H9 (cell line): ENCODE measurements at regions not wholly inside any gene's neighbourhood (a gene's known extent, or its start where the extent isn't known, plus 50 kb on each side); places are given as distances from the start of the nearest gene placed in this dataset.

Source experiments
- DNase-seq: peaks from one replicate; pipeline ENCODE4 v3.0.0-alpha.2; 2017
- H2AFZ ChIP-seq: one replicate; pipeline ENCODE4 v1.6.1; 2013; ENCODE audit warnings: mild to moderate bottlenecking, low read length, control low read depth, moderate library complexity
- H2AK5ac ChIP-seq: 2 replicates; pipeline ENCODE4 v1.6.1; 2013; ENCODE audit warnings: low read length, control low read depth, mixed read lengths; ENCODE audit not compliant: insufficient read length
- H2BK120ac ChIP-seq: one replicate; pipeline ENCODE4 v1.6.1; 2013; ENCODE audit warnings: low read depth, mild to moderate bottlenecking, low read length, control low read depth, inconsistent platforms; ENCODE audit not compliant: poor library complexity, severe bottlenecking
- H2BK12ac ChIP-seq: 2 replicates; pipeline ENCODE4 v1.6.1; 2013; ENCODE audit warnings: low read length, control low read depth, mixed read lengths, low read depth; ENCODE audit not compliant: insufficient read length
- H2BK15ac ChIP-seq: 2 replicates; pipeline ENCODE4 v1.6.1; 2013; ENCODE audit warnings: low read depth, low read length, control low read depth
- H2BK20ac ChIP-seq: one replicate; pipeline ENCODE4 v1.6.1; 2013; ENCODE audit warnings: low read depth, mild to moderate bottlenecking, low read length, control low read depth, inconsistent platforms; ENCODE audit not compliant: poor library complexity, severe bottlenecking
- H2BK5ac ChIP-seq: 2 replicates; pipeline ENCODE4 v1.6.1; 2013; ENCODE audit warnings: low read length, control low read depth, mixed read lengths; ENCODE audit not compliant: insufficient read length
- H3K14ac ChIP-seq: 2 replicates; pipeline ENCODE4 v1.6.1; 2013; ENCODE audit warnings: low read length, control low read depth; ENCODE audit not compliant: insufficient read depth
- H3K18ac ChIP-seq: 2 replicates; pipeline ENCODE4 v1.6.1; 2013; ENCODE audit warnings: low read depth, mild to moderate bottlenecking, mixed read lengths, low read length, control low read depth; ENCODE audit not compliant: insufficient read length
- H3K23ac ChIP-seq: 2 replicates; pipeline ENCODE4 v1.6.1; 2013; ENCODE audit warnings: low read length, control low read depth, mixed read lengths, low read depth; ENCODE audit not compliant: insufficient read length
- H3K23me2 ChIP-seq: 2 replicates; pipeline ENCODE4 v1.6.1; 2013; ENCODE audit warnings: low read depth, mild to moderate bottlenecking, mixed read lengths, low read length, control low read depth; ENCODE audit not compliant: insufficient read length, poor library complexity, severe bottlenecking
- H3K27ac ChIP-seq: 2 replicates; pipeline ENCODE4 v1.5.1; 2013; ENCODE audit warnings: low read length, control low read depth, mixed read lengths, low read depth; ENCODE audit not compliant: insufficient read length
- H3K27me3 ChIP-seq: 2 replicates; pipeline ENCODE4 v1.6.1; 2013; ENCODE audit warnings: low read length, control low read depth, inconsistent platforms; ENCODE audit not compliant: insufficient read depth
- H3K4ac ChIP-seq: 2 replicates; pipeline ENCODE4 v1.6.1; 2013; ENCODE audit warnings: low read depth, mild to moderate bottlenecking, control low read depth, inconsistent platforms, low read length, moderate library complexity
- H3K4me1 ChIP-seq: 2 replicates; pipeline ENCODE4 v1.6.1; 2013; ENCODE audit warnings: low read length, control low read depth, inconsistent platforms; ENCODE audit not compliant: insufficient read depth
- H3K4me2 ChIP-seq: 2 replicates; pipeline ENCODE4 v1.6.1; 2013; ENCODE audit warnings: low read length, control low read depth, mixed read lengths; ENCODE audit not compliant: insufficient read length, insufficient read depth
- H3K56ac ChIP-seq: 2 replicates; pipeline ENCODE4 v1.6.1; 2013; ENCODE audit warnings: low read depth, mild to moderate bottlenecking, mixed read lengths, low read length, control low read depth; ENCODE audit not compliant: insufficient read length
- H3K79me1 ChIP-seq: 2 replicates; pipeline ENCODE4 v1.6.1; 2013; ENCODE audit warnings: low read depth, mild to moderate bottlenecking, moderate library complexity, low read length, control low read depth, inconsistent platforms; ENCODE audit not compliant: insufficient read depth, poor library complexity, severe bottlenecking
- H3K79me2 ChIP-seq: 2 replicates; pipeline ENCODE4 v1.6.1; 2013; ENCODE audit warnings: low read length, control low read depth, inconsistent platforms; ENCODE audit not compliant: insufficient read depth
- H3K9ac ChIP-seq: 2 replicates; pipeline ENCODE4 v1.6.1; 2013; ENCODE audit warnings: low read length, control low read depth, mixed read lengths; ENCODE audit not compliant: insufficient read length; ENCODE audit errors: extremely low read depth
- H3K9me3 ChIP-seq: one replicate; pipeline ENCODE4 v1.6.1; 2013; ENCODE audit warnings: low read depth, low read length, inconsistent platforms; ENCODE audit not compliant: control insufficient read depth
- H3T11ph ChIP-seq: one replicate; pipeline ENCODE4 v1.6.1; 2013; ENCODE audit warnings: mild to moderate bottlenecking, low read length, control low read depth, inconsistent platforms
- H4K20me1 ChIP-seq: one replicate; pipeline ENCODE4 v1.6.1; 2013; ENCODE audit not compliant: control insufficient read depth, insufficient read length, insufficient read depth
- H4K5ac ChIP-seq: 2 replicates; pipeline ENCODE4 v1.6.1; 2013; ENCODE audit warnings: low read depth, mild to moderate bottlenecking, mixed read lengths, low read length, control low read depth; ENCODE audit not compliant: insufficient read length
- H4K8ac ChIP-seq: replicated peaks from 2 replicates; pipeline ENCODE4 v1.6.1; 2013; ENCODE audit warnings: low read length, control low read depth, mixed read lengths, low read depth; ENCODE audit not compliant: insufficient read length
- H4K91ac ChIP-seq: 2 replicates; pipeline ENCODE4 v1.6.1; 2013; ENCODE audit warnings: low read depth, mild to moderate bottlenecking, moderate library complexity, mixed read lengths, low read length, control low read depth; ENCODE audit not compliant: insufficient read length
- H3K27ac Mint-ChIP-seq, 3 experiments: 2 replicates in 2 of 3; 3 replicates in 1 of 3; pipeline ENCODE4 v1.8.0; 2020 to 2021; ENCODE audit warnings: mixed read lengths in 3 of 3, mild to moderate bottlenecking in 1 of 3, moderate library complexity in 1 of 3
- H3K27me3 Mint-ChIP-seq: 2 replicates; pipeline ENCODE4 v1.8.0; 2021; ENCODE audit warnings: low read depth, mild to moderate bottlenecking, moderate library complexity, mixed read lengths
- H3K36me3 Mint-ChIP-seq, 3 experiments: 2 replicates in 2 of 3; 3 replicates in 1 of 3; pipeline ENCODE4 v1.8.0; 2020 to 2021; ENCODE audit warnings: low read depth in 3 of 3, mixed read lengths in 3 of 3; ENCODE audit not compliant: insufficient read depth in 1 of 3
- H3K4me1 Mint-ChIP-seq, 2 experiments: 2 replicates each; pipeline ENCODE4 v1.8.0; 2020; ENCODE audit warnings: mixed read lengths in 2 of 2
- H3K4me3 Mint-ChIP-seq, 2 experiments: 2 replicates in 1 of 2; 3 replicates in 1 of 2; pipeline ENCODE4 v1.8.0; 2020 to 2021; ENCODE audit warnings: mild to moderate bottlenecking in 2 of 2, mixed read lengths in 2 of 2, moderate library complexity in 1 of 2
- H3K9me3 Mint-ChIP-seq, 2 experiments: 2 replicates in 1 of 2; 3 replicates in 1 of 2; pipeline ENCODE4 v1.8.0; 2020; ENCODE audit warnings: mild to moderate bottlenecking in 2 of 2, mixed read lengths in 2 of 2, moderate library complexity in 1 of 2
- CTCF ChIP-seq: fragments of 200-600 bp; sonication (generic); conservative IDR thresholded peaks from 3 replicates; pipeline ENCODE4 v1.8.0; 2021; ENCODE audit warnings: antibody characterized with exemption, mild to moderate bottlenecking
- WGBS: extraction: QIAGEN DNeasy Blood & Tissue Kit; methylation state at CpG from one replicate; pipeline ENCODE4 v1.1.7; 2013; ENCODE audit warnings: missing lambda C conversion rate, low lambda C conversion rate, mixed read lengths; ENCODE audit not compliant: insufficient read length; ENCODE audit errors: extremely low coverage; 5-methylcytosine and 5-hydroxymethylcytosine counted together

DNA sequence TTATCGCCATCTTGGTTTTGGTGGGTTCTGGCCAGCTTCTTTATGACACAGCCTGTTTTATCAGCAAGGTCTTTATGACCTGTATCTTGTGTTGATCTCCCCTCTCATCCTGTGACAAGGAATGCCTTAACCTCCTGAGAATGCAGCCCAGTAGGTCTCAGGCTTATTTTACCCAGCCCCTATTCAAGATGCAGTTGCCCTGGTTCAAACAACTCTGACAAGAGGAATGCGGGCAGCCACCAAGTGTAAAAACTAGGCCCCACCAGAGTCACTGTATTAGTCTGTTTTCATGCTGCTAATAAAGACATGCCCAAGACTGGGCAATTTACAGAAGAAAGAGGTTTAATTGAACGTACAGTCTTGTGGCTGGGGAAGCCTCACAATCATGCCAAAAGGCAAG, 671.3 kb downstream of the SORCS1 start:
- Mint-ChIP-seq H3K4me1 (0 out of 4 replicates have a peak, but pooled peaks cover 0 to 2% of the 10 kb centered on the region in 2 experiments), H3K4me3 (no peak overlapping the region), H3K36me3 (peaks cover 0 to 5% (median 2%) of the 10 kb centered on the region in 3 experiments; a peak in 1 of 7 replicates), H3K27me3 (no peaks in the 10 kb centered on the region; the same call in 1 of the 2 replicates), H3K9me3 (peaks cover 3 to 6% of the 10 kb centered on the region in 2 experiments; a peak in 4 of 5 replicates), H3K27ac (no peak overlapping the region; a peak in 1 of 7 replicates)
- Histone ChIP-seq H3K9ac (no peak overlapping the region), H3K18ac (no peak overlapping the region), H2AK5ac (no peak overlapping the region), H4K91ac (no peak overlapping the region), H3K56ac (no peak overlapping the region), H3K4me2 (no peak overlapping the region), H3K79me2 (no peaks in the 10 kb centered on the region), H2BK5ac (no peak overlapping the region), H2BK120ac (no peak overlapping the region), H3K23ac (no peak overlapping the region), H2AFZ (no peak overlapping the region), H3K4me1 (no peaks in the 10 kb centered on the region), H2BK12ac (no peak overlapping the region), H4K20me1 (no peaks in the 10 kb centered on the region), H3K9me3 (no peaks in the 10 kb centered on the region), H4K8ac (no peak overlapping the region), H3K23me2 (no peaks in the 10 kb centered on the region), H3K4ac (no peak overlapping the region), H3K14ac (no peak overlapping the region), H3K27ac (no peak overlapping the region), H4K5ac (no peak overlapping the region), H3K79me1 (no peaks in the 10 kb centered on the region), H2BK15ac (no peak overlapping the region), H2BK20ac (no peak overlapping the region), H3K27me3 (no peaks in the 10 kb centered on the region), H3T11ph (no peak overlapping the region)
- DNase-seq = no peak
- TF ChIP-seq CTCF = no peak
- WGBS = no CpG with 5 or more reads among the region's 3 CpGs
